ENCODE measurements at regions not wholly inside any gene's neighbourhood (a gene's known extent, or its start where the extent isn't known, plus 50 kb on each side); places are given as distances from the start of the nearest gene placed in this dataset.

GRCh38 chr10:130627346-130628045 lies 491.3 kb downstream of the GLRX3 start:
- TF ChIP-seq CTCF (conservative IDR thresholded peaks at IDR 0.05; ENCODE audit: low read length) = no peak
- no peak overlapping the region for H3K4me3 ChIP-seq (ENCODE audit: low read length)
- no peak for DNase-seq (ENCODE audit: low read depth)

GRCh38 chr10:130630135-130630534 lies 493.9 kb downstream of the GLRX3 start:
- H3K4me3 ChIP-seq (ENCODE audit: low read length) = no peak overlapping the region
- DNase-seq (ENCODE audit: low read depth) = no peak
- no peak for TF ChIP-seq CTCF (conservative IDR thresholded peaks at IDR 0.05; ENCODE audit: low read length)

GRCh38 chr10:130631142-130632096 lies 495.2 kb downstream of the GLRX3 start:
- no peak overlapping the region for H3K4me3 ChIP-seq (ENCODE audit: low read length)
- no peak for DNase-seq (ENCODE audit: low read depth)
- no peak for TF ChIP-seq CTCF (conservative IDR thresholded peaks at IDR 0.05; ENCODE audit: low read length)

- TF ChIP-seq CTCF (conservative IDR thresholded peaks at IDR 0.05; ENCODE audit: low read length) = no peak
- no peak for DNase-seq (ENCODE audit: low read depth)
- H3K4me3 ChIP-seq (ENCODE audit: low read length) = no peak overlapping the region
These were observed 498.6 kb downstream of the GLRX3 start for GRCh38 chr10:130634816-130635215.

- H3K4me3 ChIP-seq (ENCODE audit: low read length) = no peak overlapping the region
- TF ChIP-seq CTCF (conservative IDR thresholded peaks at IDR 0.05; ENCODE audit: low read length) = no peak
- DNase-seq (ENCODE audit: low read depth) = no peak
These were observed 499.3 kb downstream of the GLRX3 start for GRCh38 chr10:130635528-130635927.

- no peak for DNase-seq (ENCODE audit: low read depth)
- no peak for TF ChIP-seq CTCF (conservative IDR thresholded peaks at IDR 0.05; ENCODE audit: low read length)
- H3K4me3 ChIP-seq (ENCODE audit: low read length) = no peak overlapping the region
These were observed 500.2 kb downstream of the GLRX3 start for GRCh38 chr10:130636313-130636930.

Measured in AG10803 (cell line).